ENCODE measurements at regions not wholly inside any gene's neighbourhood (a gene's known extent, or its start where the extent isn't known, plus 50 kb on each side); places are given as distances from the start of the nearest gene placed in this dataset.
A peak's percentile ranks its signal among the peaks of the same experiment; 100 is the strongest.

DNA sequence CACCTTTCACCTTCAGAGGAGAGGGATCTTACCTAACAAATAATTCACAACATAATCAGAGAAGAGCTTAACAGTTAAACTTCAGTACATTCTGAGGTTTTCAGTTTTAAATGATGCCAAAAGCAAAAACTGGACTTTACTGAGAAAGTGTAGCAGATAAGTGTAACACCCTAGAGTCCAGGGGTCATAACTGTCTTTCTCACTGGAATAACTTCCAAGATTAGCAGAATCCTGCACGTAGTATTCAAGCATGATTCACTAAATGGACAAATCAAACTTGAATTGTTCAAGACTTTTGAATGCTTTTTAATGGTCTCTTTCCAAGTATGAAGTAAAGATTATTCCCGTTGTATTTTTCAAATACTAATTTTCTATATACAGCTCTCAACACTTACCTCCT is 180.1 kb upstream of the NREP start:
- DNase-seq, result peak in 1 of 3 donors; percentile 9

DNA sequence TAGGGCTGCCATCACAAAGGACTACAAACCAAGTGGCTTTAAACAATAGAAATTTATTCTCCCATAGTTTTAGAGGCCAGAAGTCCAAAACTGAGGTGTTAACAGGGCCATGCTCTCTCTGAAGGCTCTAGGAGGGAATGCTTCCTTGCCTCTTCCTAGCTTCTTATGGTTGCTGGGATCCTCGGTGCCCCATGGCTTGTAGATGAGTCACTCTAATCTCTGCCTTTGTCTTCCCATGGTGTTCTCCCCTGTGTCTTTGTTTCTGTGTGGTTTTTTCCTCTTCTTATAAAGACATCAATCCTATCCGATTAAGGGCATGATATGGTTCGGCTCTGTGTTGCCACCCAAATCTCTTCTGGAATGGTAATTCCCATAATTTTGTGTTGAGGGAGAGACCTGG is 178.8 kb upstream of the NREP start:
- DNase-seq, result peak in 1 of 3 donors; percentile 15

DNA sequence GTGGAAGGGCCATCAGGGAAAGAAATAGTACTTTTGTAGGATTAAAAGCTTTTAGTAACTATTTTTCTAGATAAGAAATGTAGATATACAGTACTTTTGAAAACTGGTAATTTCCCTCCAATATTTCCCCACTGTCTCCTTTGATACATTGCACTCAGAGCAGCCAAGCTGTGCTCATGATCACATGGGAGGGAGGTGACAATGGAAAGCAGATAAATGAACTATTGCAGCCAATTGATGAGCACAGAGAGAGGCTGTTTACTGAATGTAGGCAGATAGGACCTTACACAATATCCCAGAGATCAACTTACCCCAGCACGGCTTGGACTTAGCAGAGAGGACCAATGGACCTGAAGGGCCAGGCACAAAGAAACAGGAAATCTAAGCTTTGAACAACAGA is 178.0 kb upstream of the NREP start:
- peak; percentile 49 to 64 (median 53) for DNase-seq

- peak in 1 of 3 donors; percentile 13 for DNase-seq
Observed at GRCh38 chr5:111934511-111934910, 177.5 kb upstream of the NREP start.

DNA sequence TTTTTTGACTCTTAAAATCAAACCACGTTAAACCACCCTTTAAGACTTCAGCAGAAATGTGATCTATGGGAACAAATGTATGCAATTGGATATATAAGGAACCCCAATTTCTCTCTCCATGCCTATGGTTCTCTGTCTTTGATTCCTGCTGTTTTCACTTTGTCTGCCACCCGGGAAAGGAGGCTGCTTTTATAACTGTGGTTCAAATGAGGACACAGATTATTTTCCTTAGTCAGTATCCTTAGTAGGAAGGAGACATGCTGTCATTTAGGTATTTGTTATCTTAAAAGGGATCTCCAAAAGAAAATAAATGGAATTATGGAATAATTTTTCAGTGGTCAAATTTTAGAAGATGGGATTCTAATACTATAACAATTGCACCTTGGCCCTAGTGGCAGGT is 176.1 kb upstream of the NREP start:
- DNase-seq, result no peak

GRCh38 chr5:111932628-111933027 is 175.6 kb upstream of the NREP start:
- DNase-seq, result peak in 1 of 3 donors; percentile 10

DNA sequence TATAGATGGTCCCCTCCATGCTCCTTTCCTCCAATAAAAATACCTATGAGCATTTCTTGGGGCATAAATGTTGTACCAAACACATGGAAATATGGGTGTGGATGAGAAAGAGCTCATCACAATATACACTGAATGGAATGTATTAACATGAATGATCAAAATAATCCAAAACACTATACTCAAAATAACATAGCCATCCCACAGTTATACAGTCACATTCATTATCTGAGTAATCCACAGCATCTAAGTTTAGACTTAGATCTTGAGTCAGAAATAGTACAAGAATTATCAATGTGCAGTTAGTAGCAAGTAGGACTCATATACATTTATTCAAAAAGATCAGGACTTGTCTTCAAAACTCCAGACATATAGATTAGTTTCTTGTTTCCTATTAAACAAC is 175.2 kb upstream of the NREP start:
- DNase-seq, result peak in 1 of 3 donors; percentile 31

- no peak for DNase-seq
Observed at GRCh38 chr5:111931655-111932054, 174.7 kb upstream of the NREP start.

- DNase-seq, result peak; percentile 78 to 91 (median 87)
Observed at GRCh38 chr5:111930905-111931461, 174.0 kb upstream of the NREP start.

- DNase-seq, result peak; percentile 43 to 67 (median 66)
Observed at GRCh38 chr5:111930449-111930848, 173.5 kb upstream of the NREP start.

DNA sequence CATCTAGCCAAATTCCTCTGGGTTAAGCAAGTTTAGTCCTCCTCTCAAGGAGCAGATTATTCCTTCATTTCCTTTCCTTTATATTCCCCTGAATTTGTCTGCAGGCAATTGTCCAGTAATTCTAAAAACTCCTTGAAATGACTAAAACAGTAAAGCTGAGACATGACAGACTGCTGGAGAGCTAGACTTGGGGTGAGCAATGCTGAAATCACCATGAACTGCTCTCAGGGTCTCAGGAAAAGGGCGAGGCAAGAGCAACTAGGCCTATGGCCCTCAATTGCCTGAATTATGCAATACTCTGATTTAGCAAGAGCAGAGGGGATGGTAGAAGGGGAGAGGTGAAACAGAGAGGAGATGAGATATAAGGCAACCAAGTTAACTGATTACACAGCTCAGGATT is 172.9 kb upstream of the NREP start:
- peak; percentile 65 to 91 (median 77) for DNase-seq

DNA sequence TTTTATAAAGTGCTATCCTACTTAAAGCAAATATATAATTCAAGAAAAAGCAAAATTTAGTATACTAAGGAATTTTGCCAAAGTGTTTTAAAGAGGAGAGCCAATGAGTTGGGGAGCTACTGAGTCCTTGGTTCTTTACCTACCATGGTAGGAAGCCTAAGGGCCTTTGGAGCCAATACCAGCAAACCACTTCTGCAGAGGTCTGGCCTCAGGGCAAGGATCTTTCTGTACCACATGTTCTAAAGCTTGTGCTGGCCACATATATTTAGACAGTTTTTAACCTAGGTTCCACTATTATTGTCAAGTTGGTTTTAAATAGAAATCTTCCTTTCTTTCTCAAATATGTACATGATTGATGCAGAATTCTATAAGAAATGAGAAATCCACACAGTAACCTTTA is 172.3 kb upstream of the NREP start:
- no peak for DNase-seq

- DNase-seq, result peak; percentile 73 to 89 (median 86)
Observed at GRCh38 chr5:111928511-111928910, 171.5 kb upstream of the NREP start.

GRCh38 chr5:111927191-111927590 is 170.2 kb upstream of the NREP start:
- peak; percentile 17 to 58 (median 36) for DNase-seq

GRCh38 chr5:111926026-111926425 is 169.0 kb upstream of the NREP start:
- DNase-seq, result peak; percentile 51 to 59 (median 55)

DNA sequence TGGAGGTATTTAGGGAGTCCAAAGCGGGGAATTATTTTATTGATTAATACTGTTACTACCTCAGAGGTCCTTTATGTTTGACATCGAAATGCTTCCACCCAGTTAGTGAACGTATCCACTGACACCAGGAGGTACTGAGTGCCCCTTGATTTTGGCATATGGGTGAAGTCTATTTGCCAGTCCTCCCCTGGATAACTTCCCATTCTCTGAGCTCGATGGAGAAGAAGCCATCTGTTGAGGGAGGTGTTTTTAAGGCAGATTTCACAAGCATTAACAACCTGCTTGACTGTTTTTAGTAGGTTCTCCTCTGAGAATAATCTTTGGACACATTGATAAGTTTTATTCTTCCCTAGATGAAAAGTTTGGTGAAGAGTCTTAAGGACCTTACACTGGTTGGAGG is 165.3 kb upstream of the NREP start:
- DNase-seq, result peak in 1 of 3 donors; percentile 16

- peak; percentile 51 to 65 (median 55) for DNase-seq
Observed at GRCh38 chr5:111921691-111922090, 164.7 kb upstream of the NREP start.

DNA sequence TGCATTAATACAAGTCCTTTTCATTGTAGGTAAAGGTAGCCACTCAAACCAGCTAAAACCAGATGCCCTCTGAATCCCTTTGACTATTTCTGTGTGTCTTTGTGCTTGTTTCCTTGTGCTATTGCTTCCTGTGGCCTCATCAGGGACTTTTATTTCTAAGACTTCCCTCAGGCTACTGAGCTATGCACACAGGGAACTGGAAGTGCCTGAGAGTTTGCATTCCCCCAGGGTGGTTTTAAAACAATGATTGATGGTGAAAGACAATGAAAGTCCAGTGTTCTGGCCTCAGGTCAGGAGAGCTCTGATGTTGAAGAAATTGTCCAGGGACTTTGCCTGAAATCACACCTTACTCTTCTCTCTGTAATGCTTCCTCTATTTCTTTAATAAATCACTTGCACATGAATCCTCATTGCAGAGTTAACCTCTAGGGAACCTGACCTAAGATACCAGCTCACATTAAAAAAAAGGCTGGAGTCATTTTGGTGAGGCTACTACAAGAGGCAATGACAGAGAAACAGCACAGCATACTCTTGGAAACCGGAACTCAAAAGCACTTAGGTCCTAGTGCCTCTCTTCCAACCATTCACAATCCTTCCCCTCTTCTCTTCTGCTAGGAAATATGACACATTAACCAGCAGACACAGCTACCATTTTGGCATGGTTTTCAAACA is 158.1 kb upstream of the NREP start:
- DNase-seq, result peak; percentile 35 to 47 (median 46)

DNA sequence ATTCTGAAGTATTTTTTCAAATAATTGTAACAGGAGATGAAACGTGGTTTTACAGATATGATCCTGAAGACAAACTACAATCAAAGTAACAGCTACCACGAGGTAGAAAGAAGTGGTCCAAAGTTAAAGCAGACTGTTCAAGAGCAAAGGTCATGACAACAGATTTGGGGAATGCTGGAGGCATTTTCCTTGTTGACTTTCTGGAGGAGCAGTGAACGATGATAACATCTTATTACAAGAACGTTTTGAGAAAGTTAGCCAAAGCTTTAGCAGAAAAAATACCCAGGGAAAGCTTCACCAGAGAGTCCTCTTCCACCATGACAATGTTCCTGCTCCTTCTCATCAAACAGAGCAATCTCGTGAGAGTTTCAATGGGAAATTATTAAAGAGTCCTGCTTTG is 145.4 kb upstream of the NREP start:
- DNase-seq, result no peak

GRCh38 chr5:111901296-111901695 is 144.3 kb upstream of the NREP start:
- peak; percentile 27 to 51 (median 47) for DNase-seq

DNA sequence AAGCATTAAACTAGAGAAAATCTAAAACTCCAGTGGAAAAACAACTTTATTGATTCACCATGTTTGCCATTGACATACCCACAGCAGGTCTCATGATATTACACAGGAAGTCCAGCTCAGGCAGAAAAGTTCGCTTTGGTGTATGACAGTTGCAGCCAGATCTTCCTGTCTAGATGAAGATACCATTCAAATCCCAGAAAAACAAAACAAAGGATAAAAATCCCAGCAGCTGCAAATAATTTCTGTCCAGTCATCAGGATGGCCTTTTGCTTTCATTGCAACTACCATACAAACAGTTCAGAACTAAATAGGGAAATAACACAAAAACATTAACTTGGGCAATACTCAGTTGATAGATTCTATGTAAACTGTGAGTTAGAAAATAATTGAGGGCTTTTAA is 136.0 kb upstream of the NREP start:
- peak in 2 of 3 donors; percentile 13 to 18 for DNase-seq

DNA sequence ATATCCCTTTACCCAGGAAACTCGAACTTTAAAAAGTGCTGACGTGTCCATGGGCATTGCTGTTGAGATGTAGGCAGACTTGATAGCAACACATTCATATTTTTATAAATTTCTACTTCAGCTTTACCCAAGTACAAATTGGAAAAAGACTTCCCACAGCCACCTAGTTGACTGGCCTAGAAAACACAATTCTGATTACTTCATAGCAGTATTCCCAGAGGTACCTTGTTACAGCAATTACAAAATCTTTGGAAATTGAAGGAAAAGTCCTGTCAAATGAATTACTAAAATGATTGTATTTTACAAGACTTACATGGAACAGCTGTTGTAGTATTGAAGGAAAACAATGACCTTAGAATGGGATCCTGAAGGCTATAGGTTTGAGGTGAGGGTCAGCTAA is 130.7 kb upstream of the NREP start:
- DNase-seq, result no peak

DNA sequence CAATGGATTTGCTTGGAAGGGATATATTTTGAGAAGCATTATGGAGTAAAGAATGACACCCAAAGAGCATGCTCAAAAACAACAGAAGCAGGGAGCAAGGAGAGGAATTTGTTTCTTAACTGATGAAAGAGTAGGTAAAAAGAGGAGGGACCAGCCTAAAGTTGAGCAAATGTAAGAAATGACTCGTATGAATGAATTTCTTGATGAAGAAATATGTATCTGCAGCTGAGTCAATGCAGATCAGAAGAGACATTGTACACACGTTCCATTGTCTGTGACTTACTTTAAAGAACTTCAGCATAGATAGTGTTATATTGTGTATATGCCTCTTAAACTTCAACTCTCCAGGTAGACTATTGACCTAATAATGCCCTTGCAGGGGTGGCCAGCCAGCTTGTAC is 112.7 kb upstream of the NREP start:
- DNase-seq, result no peak

DNA sequence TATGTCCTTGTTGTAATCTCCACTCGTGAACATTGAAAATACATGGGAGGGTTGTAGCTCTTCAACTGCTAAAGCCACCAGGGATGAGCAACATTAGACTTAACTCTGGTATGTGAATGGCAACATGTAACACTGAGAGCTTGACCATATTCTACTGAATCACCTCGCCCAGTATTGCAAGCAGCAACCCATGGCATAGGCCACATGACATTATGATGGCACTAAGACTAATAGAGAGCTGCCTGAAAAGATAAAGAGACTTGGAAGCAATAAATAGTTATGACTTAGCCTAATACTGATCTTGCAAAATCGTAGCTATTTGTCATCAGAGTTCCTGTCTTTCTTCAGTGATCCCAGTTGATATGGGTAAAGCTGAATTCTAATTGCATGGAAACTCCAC is 108.4 kb upstream of the NREP start:
- no peak for DNase-seq

GRCh38 chr5:111863801-111864200 is 106.8 kb upstream of the NREP start:
- peak; percentile 21 to 63 (median 56) for DNase-seq
